Breast epithelium (tissue), 3 donors: ENCODE measurements at regions not wholly inside any gene's neighbourhood (a gene's known extent, or its start where the extent isn't known, plus 50 kb on each side); places are given as distances from the start of the nearest gene placed in this dataset.

Experiments
- POLR2A ChIP-seq: fragments of 450-650 bp; IDR thresholded peaks from one replicate; pipeline ENCODE4 v1.6.1; 2016; ENCODE audit warnings: antibody characterized with exemption, mild to moderate bottlenecking, moderate library complexity
- POLR2AphosphoS5 ChIP-seq, 3 donors: sonication (generic); formaldehyde crosslinking; IDR thresholded peaks; one replicate each; pipeline ENCODE4 v1.6.1; 2017; ENCODE audit warnings: antibody characterized with exemption in 3 of 3
- TF ChIP-seq, protein P1 (sequence below), 3 donors: fragments of 450-650 bp; IDR thresholded peaks; one replicate each; pipeline ENCODE4 v1.5.1; 2016 to 2017; ENCODE audit warnings: antibody characterized with exemption in 3 of 3, mild to moderate bottlenecking in 3 of 3, moderate library complexity in 3 of 3

DNA sequence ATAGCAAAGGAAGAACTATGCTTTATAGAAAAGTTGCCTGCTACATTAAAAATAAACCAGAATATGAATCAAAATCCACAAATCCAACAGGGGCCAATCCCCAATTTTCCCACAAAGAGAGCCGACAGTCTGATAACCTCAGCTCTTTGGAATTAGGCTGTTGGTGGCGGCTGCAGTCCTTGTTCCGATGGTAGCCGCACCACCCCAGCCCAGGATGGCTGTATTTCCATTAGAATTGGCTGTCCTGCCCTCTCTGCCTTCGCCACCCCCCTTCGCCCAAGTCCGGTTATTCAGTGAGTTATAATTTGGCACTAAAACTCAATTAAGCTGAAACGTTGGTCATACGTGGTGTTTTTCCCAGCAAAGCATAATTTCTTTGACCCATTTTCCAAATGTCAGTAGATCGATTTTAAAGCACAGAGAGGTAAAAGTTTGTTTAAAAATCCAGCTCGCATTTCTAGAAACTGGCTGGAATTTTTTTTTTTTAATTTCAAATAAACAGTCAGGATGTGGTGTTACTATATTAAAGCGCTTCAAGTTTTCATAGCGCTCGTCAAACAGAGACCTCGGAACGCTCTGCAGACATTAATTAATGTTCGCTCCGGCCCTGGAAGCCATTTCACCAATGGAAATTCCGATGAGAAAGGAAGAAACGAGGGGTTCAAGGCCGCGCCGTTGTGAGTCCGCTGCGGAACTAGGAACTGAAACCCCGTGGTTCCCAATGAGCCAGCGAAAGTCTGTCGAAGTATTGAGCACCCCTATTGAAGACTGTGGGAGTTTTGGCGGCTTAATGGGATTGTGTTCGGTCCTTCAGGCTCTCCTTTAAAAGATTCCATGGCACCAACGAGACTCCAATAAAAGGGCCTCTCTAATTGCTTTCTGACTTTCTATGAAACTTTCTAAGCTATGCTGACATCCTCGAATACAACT, 104.8 kb upstream of the DIO3 start:
- TF ChIP-seq, protein P1, sequence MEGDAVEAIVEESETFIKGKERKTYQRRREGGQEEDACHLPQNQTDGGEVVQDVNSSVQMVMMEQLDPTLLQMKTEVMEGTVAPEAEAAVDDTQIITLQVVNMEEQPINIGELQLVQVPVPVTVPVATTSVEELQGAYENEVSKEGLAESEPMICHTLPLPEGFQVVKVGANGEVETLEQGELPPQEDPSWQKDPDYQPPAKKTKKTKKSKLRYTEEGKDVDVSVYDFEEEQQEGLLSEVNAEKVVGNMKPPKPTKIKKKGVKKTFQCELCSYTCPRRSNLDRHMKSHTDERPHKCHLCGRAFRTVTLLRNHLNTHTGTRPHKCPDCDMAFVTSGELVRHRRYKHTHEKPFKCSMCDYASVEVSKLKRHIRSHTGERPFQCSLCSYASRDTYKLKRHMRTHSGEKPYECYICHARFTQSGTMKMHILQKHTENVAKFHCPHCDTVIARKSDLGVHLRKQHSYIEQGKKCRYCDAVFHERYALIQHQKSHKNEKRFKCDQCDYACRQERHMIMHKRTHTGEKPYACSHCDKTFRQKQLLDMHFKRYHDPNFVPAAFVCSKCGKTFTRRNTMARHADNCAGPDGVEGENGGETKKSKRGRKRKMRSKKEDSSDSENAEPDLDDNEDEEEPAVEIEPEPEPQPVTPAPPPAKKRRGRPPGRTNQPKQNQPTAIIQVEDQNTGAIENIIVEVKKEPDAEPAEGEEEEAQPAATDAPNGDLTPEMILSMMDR (IDR thresholded peaks at IDR 0.05): no peak
- TF ChIP-seq POLR2A (no peak), POLR2AphosphoS5 (IDR thresholded peaks at IDR 0.05) (no peak)
